ENCODE measurements at regions not wholly inside any gene's neighbourhood (a gene's known extent, or its start where the extent isn't known, plus 50 kb on each side); places are given as distances from the start of the nearest gene placed in this dataset.

DNA sequence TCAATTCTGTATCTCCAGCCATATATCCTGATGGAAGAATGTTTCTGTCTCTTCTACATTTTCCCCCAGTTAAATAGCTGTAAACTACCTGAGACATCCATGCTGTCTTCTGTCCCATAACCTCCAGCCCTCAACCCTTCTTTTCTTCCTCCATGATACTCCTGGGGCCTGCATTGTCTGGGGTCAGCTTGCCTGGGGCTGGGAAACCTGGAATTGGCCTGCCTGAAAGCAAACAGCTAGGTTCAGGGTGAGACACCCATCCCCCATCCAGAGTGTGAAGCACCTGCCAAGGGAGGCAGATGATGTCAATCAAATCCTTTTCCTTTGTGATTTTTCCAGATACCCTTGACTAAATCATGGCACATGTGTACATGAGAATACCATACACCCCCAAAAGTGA lies 313.7 kb upstream of the MGAT5 start:
- no peak for DNase-seq (ENCODE audit: low spot score in 2 of 2)
- in situ Hi-C loops (cut with MboI; ENCODE audit: low sequenced_read_pairs) = no loop called here
- Histone ChIP-seq H3K27me3 (ENCODE audit: low read depth) (no peaks in the 10 kb centered on the region), H3K4me3 (no peak overlapping the region), H3K4me1 (no peaks in the 10 kb centered on the region), H3K36me3 (replicated peaks) (no peaks in the 10 kb centered on the region), H3K9me3 (no peaks in the 10 kb centered on the region)

DNA sequence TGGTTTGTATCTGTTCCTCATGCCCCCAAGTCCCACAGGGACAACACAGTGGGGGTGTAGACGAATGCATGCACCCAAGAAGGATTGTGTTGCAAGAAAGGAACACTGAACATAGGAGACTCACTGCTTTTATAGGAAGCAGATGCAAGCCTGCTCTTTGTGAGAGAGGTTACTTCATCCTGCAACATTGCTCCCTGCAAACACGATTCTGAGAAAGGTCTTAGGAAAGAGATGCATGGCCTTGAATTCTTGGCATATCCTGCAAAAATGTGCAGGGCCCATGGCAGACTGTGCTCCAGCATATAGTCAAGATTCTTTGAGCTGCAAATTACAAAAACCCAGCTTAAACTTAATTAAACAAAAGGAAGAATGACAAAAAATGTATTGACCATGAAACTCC lies 312.2 kb upstream of the MGAT5 start:
- no peak for DNase-seq (ENCODE audit: low spot score in 2 of 2)
- H3K36me3 ChIP-seq (replicated peaks) = no peaks in the 10 kb centered on the region
- no peak overlapping the region for H3K4me3 ChIP-seq
- in situ Hi-C loops (cut with MboI; ENCODE audit: low sequenced_read_pairs) = no loop called here
- H3K9me3 ChIP-seq = no peaks in the 10 kb centered on the region
- H3K27me3 ChIP-seq (ENCODE audit: low read depth) = no peaks in the 10 kb centered on the region
- no peaks in the 10 kb centered on the region for H3K4me1 ChIP-seq

GRCh38 chr2:133942398-133942797 lies 311.5 kb upstream of the MGAT5 start:
- no peak for DNase-seq (ENCODE audit: low spot score in 2 of 2)
- Histone ChIP-seq H3K4me3 (no peak overlapping the region), H3K9me3 (no peaks in the 10 kb centered on the region), H3K36me3 (replicated peaks) (no peaks in the 10 kb centered on the region), H3K4me1 (no peaks in the 10 kb centered on the region), H3K27me3 (ENCODE audit: low read depth) (no peaks in the 10 kb centered on the region)
- in situ Hi-C loops (cut with MboI; ENCODE audit: low sequenced_read_pairs) = no loop called here

DNA sequence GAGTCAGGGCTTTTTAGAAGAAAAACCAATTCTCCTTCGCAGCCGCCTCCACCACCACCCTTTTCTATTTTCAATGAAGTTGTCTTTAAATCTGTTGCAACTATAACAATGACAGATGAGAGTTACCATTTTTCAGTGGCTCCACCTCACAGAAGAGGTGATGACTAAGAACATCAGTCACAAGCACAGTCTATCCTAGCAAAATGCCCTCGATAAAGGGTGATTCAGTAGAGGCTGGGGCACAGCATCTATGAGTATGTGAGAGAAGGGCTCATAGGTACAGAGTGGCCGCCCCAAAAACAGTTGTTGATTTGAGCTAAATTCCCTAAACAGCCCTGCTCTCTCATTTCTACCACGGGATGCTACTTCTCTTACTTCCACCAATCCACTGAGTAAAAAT lies 310.8 kb upstream of the MGAT5 start:
- no peaks in the 10 kb centered on the region for H3K27me3 ChIP-seq (ENCODE audit: low read depth)
- no peak for DNase-seq (ENCODE audit: low spot score in 2 of 2)
- H3K9me3 ChIP-seq = no peaks in the 10 kb centered on the region
- H3K4me3 ChIP-seq = no peak overlapping the region
- H3K36me3 ChIP-seq (replicated peaks) = no peaks in the 10 kb centered on the region
- in situ Hi-C loops (cut with MboI; ENCODE audit: low sequenced_read_pairs) = no loop called here
- H3K4me1 ChIP-seq = no peaks in the 10 kb centered on the region

GRCh38 chr2:133945089-133945488 lies 308.8 kb upstream of the MGAT5 start:
- H3K27me3 ChIP-seq (ENCODE audit: low read depth) = no peaks in the 10 kb centered on the region
- H3K9me3 ChIP-seq = no peaks in the 10 kb centered on the region
- in situ Hi-C loops (cut with MboI; ENCODE audit: low sequenced_read_pairs) = no loop called here
- H3K4me1 ChIP-seq = no peaks in the 10 kb centered on the region
- H3K4me3 ChIP-seq = no peak overlapping the region
- H3K36me3 ChIP-seq (replicated peaks) = no peaks in the 10 kb centered on the region
- DNase-seq (ENCODE audit: low spot score in 2 of 2) = no peak

DNA sequence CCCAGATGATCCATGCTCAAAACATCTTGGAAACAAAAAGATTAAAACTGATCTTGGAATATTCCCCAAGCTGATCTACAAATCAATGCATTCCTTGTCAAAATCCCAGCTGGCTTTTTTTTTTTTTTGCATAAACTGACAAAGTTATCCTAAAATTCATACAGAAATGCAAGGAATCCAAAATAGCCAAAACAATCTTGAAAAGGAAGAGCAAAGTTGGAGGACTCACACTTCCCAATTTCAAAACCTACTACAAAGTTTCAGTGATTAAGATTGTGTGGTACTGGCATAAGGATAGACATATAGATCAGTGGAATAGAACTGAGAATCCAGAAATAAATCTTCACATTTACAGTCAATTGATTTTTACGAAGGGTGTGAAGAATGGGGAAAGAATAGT lies 306.8 kb upstream of the MGAT5 start:
- in situ Hi-C loops (cut with MboI; ENCODE audit: low sequenced_read_pairs) = no loop called here

GRCh38 chr2:133948610-133949290 lies 305.1 kb upstream of the MGAT5 start:
- no peak for DNase-seq (ENCODE audit: low spot score in 2 of 2)
- Histone ChIP-seq H3K9me3 (no peaks in the 10 kb centered on the region), H3K36me3 (replicated peaks) (no peaks in the 10 kb centered on the region), H3K4me1 (peaks cover under 1% of the 10 kb centered on the region), H3K27me3 (ENCODE audit: low read depth) (no peaks in the 10 kb centered on the region), H3K4me3 (no peak overlapping the region)
- in situ Hi-C loops (cut with MboI; ENCODE audit: low sequenced_read_pairs) = no loop called here

More for the DNA sequence above, 306.8 kb upstream of the MGAT5 start:
- H3K9me3 ChIP-seq = no peaks in the 10 kb centered on the region
- no peak for DNase-seq (ENCODE audit: low spot score in 2 of 2)
- no peaks in the 10 kb centered on the region for H3K4me1 ChIP-seq
- no peak overlapping the region for H3K4me3 ChIP-seq
- H3K27me3 ChIP-seq (ENCODE audit: low read depth) = no peaks in the 10 kb centered on the region
- no peaks in the 10 kb centered on the region for H3K36me3 ChIP-seq (replicated peaks)

GRCh38 chr2:133949595-133949994 lies 304.3 kb upstream of the MGAT5 start:
- H3K36me3 ChIP-seq (replicated peaks) = no peaks in the 10 kb centered on the region
- H3K27me3 ChIP-seq (ENCODE audit: low read depth) = no peaks in the 10 kb centered on the region
- H3K4me3 ChIP-seq = no peak overlapping the region
- H3K4me1 ChIP-seq = peaks cover 9% of the 10 kb centered on the region
- DNase-seq (ENCODE audit: low spot score in 2 of 2) = no peak
- in situ Hi-C loops (cut with MboI; ENCODE audit: low sequenced_read_pairs) = no loop called here
- H3K9me3 ChIP-seq = no peaks in the 10 kb centered on the region

DNA sequence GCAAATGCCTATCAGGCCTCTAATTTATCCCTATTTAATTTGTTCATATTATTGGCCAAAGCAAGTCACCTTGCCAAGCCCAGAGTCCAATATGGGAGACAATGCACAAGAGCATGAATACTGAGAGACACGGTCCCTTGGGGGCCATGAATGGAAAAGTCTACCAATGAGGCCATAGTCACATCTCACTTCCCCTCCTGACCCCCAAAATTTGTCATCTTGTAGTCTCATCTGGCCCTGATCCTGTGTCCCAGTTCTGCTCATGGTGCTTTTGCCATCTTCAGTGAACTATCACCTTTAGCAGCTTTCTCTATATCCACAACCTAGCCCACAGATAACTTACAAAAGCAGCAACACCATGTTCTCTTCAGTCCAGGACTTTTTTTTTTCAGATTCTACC lies 302.7 kb upstream of the MGAT5 start:
- DNase-seq (ENCODE audit: low spot score in 2 of 2) = no peak
- Histone ChIP-seq H3K4me3 (no peak overlapping the region), H3K4me1 (peaks cover 12% of the 10 kb centered on the region), H3K27me3 (ENCODE audit: low read depth) (no peaks in the 10 kb centered on the region), H3K36me3 (replicated peaks) (no peaks in the 10 kb centered on the region), H3K9me3 (no peaks in the 10 kb centered on the region)
- in situ Hi-C loops (cut with MboI; ENCODE audit: low sequenced_read_pairs) = no loop called here

DNA sequence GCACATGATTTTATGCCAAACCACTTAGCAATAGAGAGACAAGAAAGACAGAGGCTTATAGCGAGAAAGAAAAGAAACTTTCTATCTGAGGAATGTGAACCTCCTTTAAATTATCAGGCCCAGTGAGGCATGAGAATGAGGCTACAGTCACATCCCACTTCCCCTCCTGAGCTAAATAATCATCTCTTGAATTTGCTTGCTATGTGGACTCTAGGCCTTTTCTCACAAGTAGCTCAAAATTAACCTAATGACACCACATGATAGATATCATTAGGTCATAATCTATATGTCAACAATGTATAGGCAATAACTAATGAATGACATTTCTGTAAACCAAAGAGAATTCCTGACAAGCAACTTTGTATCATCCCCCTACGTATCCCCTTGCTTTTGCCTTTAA lies 301.5 kb upstream of the MGAT5 start:
- no peaks in the 10 kb centered on the region for H3K27me3 ChIP-seq (ENCODE audit: low read depth)
- H3K9me3 ChIP-seq = no peaks in the 10 kb centered on the region
- DNase-seq (ENCODE audit: low spot score in 2 of 2) = no peak
- peaks cover 12% of the 10 kb centered on the region for H3K4me1 ChIP-seq
- in situ Hi-C loops (cut with MboI; ENCODE audit: low sequenced_read_pairs) = no loop called here
- H3K4me3 ChIP-seq = no peak overlapping the region
- no peaks in the 10 kb centered on the region for H3K36me3 ChIP-seq (replicated peaks)

GRCh38 chr2:133952896-133953295 lies 301.0 kb upstream of the MGAT5 start:
- Histone ChIP-seq H3K4me3 (no peak overlapping the region), H3K36me3 (replicated peaks) (no peaks in the 10 kb centered on the region), H3K4me1 (peaks cover 12% of the 10 kb centered on the region), H3K9me3 (no peaks in the 10 kb centered on the region), H3K27me3 (ENCODE audit: low read depth) (no peaks in the 10 kb centered on the region)
- DNase-seq (ENCODE audit: low spot score in 2 of 2) = no peak
- in situ Hi-C loops (cut with MboI; ENCODE audit: low sequenced_read_pairs) = no loop called here

- no peaks in the 10 kb centered on the region for H3K36me3 ChIP-seq (replicated peaks)
- no peak for DNase-seq (ENCODE audit: low spot score in 2 of 2)
- no peaks in the 10 kb centered on the region for H3K9me3 ChIP-seq
- in situ Hi-C loops (cut with MboI; ENCODE audit: low sequenced_read_pairs) = no loop called here
- H3K4me1 ChIP-seq = peaks cover 12% of the 10 kb centered on the region
- no peak overlapping the region for H3K4me3 ChIP-seq
- H3K27me3 ChIP-seq (ENCODE audit: low read depth) = no peaks in the 10 kb centered on the region
Measured at GRCh38 chr2:133953524-133953923, 300.3 kb upstream of the MGAT5 start.

DNA sequence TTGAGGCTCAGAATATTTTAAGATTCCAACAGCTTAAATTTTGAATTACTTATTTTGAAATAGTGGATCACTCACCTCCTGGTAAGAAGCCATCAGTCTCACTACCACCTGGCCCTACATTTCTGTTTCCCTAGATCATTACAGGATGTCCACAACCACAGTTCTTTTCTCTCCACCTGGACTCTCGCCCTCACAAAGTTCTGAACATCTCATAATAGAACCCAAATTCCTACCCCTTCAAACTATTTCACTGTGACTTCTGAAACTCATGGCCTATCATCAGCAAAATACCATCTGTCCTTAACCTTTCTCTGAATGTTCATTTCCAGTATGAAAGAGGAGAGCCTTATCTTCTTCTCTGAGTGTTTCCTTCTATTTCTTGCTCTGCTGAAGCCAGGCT lies 299.2 kb upstream of the MGAT5 start:
- peaks cover 5% of the 10 kb centered on the region; the same call in 1 of the 2 replicates for H3K27me3 ChIP-seq (ENCODE audit: low read depth)
- H3K4me1 ChIP-seq = peaks cover 12% of the 10 kb centered on the region
- no peaks in the 10 kb centered on the region for H3K36me3 ChIP-seq (replicated peaks)
- in situ Hi-C loops (cut with MboI; ENCODE audit: low sequenced_read_pairs) = no loop called here
- H3K4me3 ChIP-seq = no peak overlapping the region
- DNase-seq (ENCODE audit: low spot score in 2 of 2) = no peak
- H3K9me3 ChIP-seq = no peaks in the 10 kb centered on the region

GRCh38 chr2:133955169-133955568 lies 298.7 kb upstream of the MGAT5 start:
- DNase-seq (ENCODE audit: low spot score in 2 of 2) = no peak
- in situ Hi-C loops (cut with MboI; ENCODE audit: low sequenced_read_pairs) = no loop called here
- Histone ChIP-seq H3K27me3 (ENCODE audit: low read depth) (peaks cover 5% of the 10 kb centered on the region; the same call in 1 of the 2 replicates), H3K4me3 (no peak overlapping the region), H3K36me3 (replicated peaks) (no peaks in the 10 kb centered on the region), H3K9me3 (no peaks in the 10 kb centered on the region), H3K4me1 (peaks cover 12% of the 10 kb centered on the region)

DNA sequence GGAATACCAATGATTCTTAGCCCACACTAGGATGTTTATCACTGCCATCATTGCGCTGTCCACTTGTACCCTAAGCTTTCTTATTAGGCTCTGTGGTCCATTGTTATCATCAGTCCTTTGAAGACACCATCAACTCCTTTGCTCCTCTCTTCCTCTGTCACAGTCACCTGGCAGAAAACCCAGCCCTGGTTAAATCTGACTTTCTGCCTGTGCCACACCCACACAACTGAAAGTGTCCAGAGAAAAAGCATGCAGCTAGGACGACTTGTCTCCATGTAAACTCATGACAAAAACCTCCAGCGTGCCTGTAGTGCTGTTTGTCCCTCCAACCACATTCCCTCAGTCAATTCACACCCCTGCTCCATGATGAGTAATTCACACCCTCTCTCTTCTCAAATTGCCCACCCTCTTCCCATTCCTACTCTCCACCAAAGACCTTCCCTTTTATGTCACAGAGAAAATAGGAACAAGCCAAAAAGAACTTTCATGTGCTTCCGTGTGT lies 297.4 kb upstream of the MGAT5 start:
- in situ Hi-C loops (cut with MboI; ENCODE audit: low sequenced_read_pairs) = no loop called here
- Histone ChIP-seq H3K36me3 (replicated peaks) (no peaks in the 10 kb centered on the region), H3K4me1 (peaks cover 12% of the 10 kb centered on the region), H3K9me3 (no peaks in the 10 kb centered on the region), H3K4me3 (no peak overlapping the region), H3K27me3 (ENCODE audit: low read depth) (peaks cover 5% of the 10 kb centered on the region; the same call in 1 of the 2 replicates)
- DNase-seq (ENCODE audit: low spot score in 2 of 2) = no peak
